ENCODE measurements at regions not wholly inside any gene's neighbourhood (a gene's known extent, or its start where the extent isn't known, plus 50 kb on each side); places are given as distances from the start of the nearest gene placed in this dataset.
A peak's percentile ranks its signal among the peaks of the same experiment; 100 is the strongest.

GRCh38 chr12:65640489-65640901 lies 183.8 kb upstream of the HMGA2 start:
- Histone ChIP-seq H3K4me3 (no peak overlapping the region), H3K9ac (ENCODE audit: insufficient read depth in 1 of 2, low read length in 2 of 2) (no peak overlapping the region), H3K27me3 (ENCODE audit: control insufficient read depth in 3 of 3, insufficient read depth in 3 of 3, low read length in 2 of 3) (peaks cover 0 to 56% (median 8%) of the 10 kb centered on the region in 3 donors), H3K9me3 (ENCODE audit: control insufficient read depth in 4 of 4, insufficient read depth in 3 of 4, low read length in 3 of 4) (no peaks in the 10 kb centered on the region), H3K4me1 (ENCODE audit: control insufficient read depth in 5 of 5, insufficient read depth in 5 of 5, low read length in 5 of 5) (peaks cover 0 to 10% (median 0%) of the 10 kb centered on the region in 5 donors), H3K27ac (ENCODE audit: low read depth in 1 of 2, low read length in 1 of 2) (no peak overlapping the region), H3K36me3 (ENCODE audit: control insufficient read depth in 4 of 4, insufficient read depth in 4 of 4, low read length in 4 of 4) (no peaks in the 10 kb centered on the region)
- no peak for TF ChIP-seq CTCF (IDR thresholded peaks at IDR 0.05; ENCODE audit: control extremely low read depth, extremely low read depth)
- DNase-seq: peak in 2 of 3 donors; percentile 19 to 47
- no peak for ATAC-seq (ENCODE audit: insufficient read depth, low FRiP score)
- WGBS, 2 donors: 78 to 89% methylated on average over 3 of the region's 3 CpGs

GRCh38 chr12:65642061-65642661 lies 182.1 kb upstream of the HMGA2 start:
- Histone ChIP-seq H3K36me3 (ENCODE audit: control insufficient read depth in 4 of 4, insufficient read depth in 4 of 4, low read length in 4 of 4) (no peaks in the 10 kb centered on the region), H3K4me3 (no peak overlapping the region), H3K27ac (ENCODE audit: low read depth in 1 of 2, low read length in 1 of 2) (no peak overlapping the region), H3K27me3 (ENCODE audit: control insufficient read depth in 3 of 3, insufficient read depth in 3 of 3, low read length in 2 of 3) (peaks cover 0 to 63% (median 10%) of the 10 kb centered on the region in 3 donors), H3K9ac (ENCODE audit: insufficient read depth in 1 of 2, low read length in 2 of 2) (no peak overlapping the region), H3K9me3 (ENCODE audit: control insufficient read depth in 4 of 4, insufficient read depth in 3 of 4, low read length in 3 of 4) (no peaks in the 10 kb centered on the region), H3K4me1 (ENCODE audit: control insufficient read depth in 5 of 5, insufficient read depth in 5 of 5, low read length in 5 of 5) (peaks cover 0 to 10% (median 0%) of the 10 kb centered on the region in 5 donors)
- peak in 2 of 3 donors; percentile 17 to 26 for DNase-seq
- no peak for TF ChIP-seq CTCF (IDR thresholded peaks at IDR 0.05; ENCODE audit: control extremely low read depth, extremely low read depth)
- ATAC-seq (ENCODE audit: insufficient read depth, low FRiP score): no peak
- WGBS, 2 donors: 77 to 90% methylated on average over 5 of the region's 5 CpGs

- no peak for ATAC-seq (ENCODE audit: insufficient read depth, low FRiP score)
- peaks cover 0 to 57% (median 7%) of the 10 kb centered on the region in 3 donors for H3K27me3 ChIP-seq (ENCODE audit: control insufficient read depth in 3 of 3, insufficient read depth in 3 of 3, low read length in 2 of 3)
These were observed 181.1 kb upstream of the HMGA2 start for GRCh38 chr12:65643171-65643570.

More at GRCh38 chr12:65643171-65643570, 181.1 kb upstream of the HMGA2 start:
- H3K9ac ChIP-seq (ENCODE audit: insufficient read depth in 1 of 2, low read length in 2 of 2): no peak overlapping the region
- no peak for TF ChIP-seq CTCF (IDR thresholded peaks at IDR 0.05; ENCODE audit: control extremely low read depth, extremely low read depth)
- H3K4me1 ChIP-seq (ENCODE audit: control insufficient read depth in 5 of 5, insufficient read depth in 5 of 5, low read length in 5 of 5): peaks cover 0 to 10% (median 0%) of the 10 kb centered on the region in 5 donors
- H3K36me3 ChIP-seq (ENCODE audit: control insufficient read depth in 4 of 4, insufficient read depth in 4 of 4, low read length in 4 of 4): no peaks in the 10 kb centered on the region
- no peak for DNase-seq
- no peaks in the 10 kb centered on the region for H3K9me3 ChIP-seq (ENCODE audit: control insufficient read depth in 4 of 4, insufficient read depth in 3 of 4, low read length in 3 of 4)
- no peak overlapping the region for H3K27ac ChIP-seq (ENCODE audit: low read depth in 1 of 2, low read length in 1 of 2)
- no peak overlapping the region for H3K4me3 ChIP-seq
